H1 (cell line): ENCODE measurements at regions not wholly inside any gene's neighbourhood (a gene's known extent, or its start where the extent isn't known, plus 50 kb on each side); places are given as distances from the start of the nearest gene placed in this dataset.

ENCODE experiments used
- CTCF ChIA-PET: fragments of 300-600 bp; sonication (Branson Sonifier 250); formaldehyde crosslinking; loops from one replicate; lab custom pipeline; 2021; ENCODE audit not compliant: partially characterized antibody; lab: Charles Lee
- POLR2A ChIA-PET: fragments of 300-600 bp; sonication (Branson Sonifier 250); formaldehyde crosslinking; loops from one replicate; lab custom pipeline; 2021; ENCODE audit warnings: inconsistent platforms; ENCODE audit not compliant: partially characterized antibody; lab: Charles Lee
- DNase-seq, 2 experiments: peaks; one replicate each; pipeline versions ENCODE4 v3.0.0 to v3.0.0-alpha.2; 2010 to 2022; ENCODE audit warnings: low spot score in 2 of 2, low read depth in 1 of 2, mixed read lengths in 1 of 2
- FAIRE-seq: peaks from 2 replicates; lab custom pipeline; 2011; peaks lifted over from hg19 to GRCh38; lab: Jason Lieb, UNC
- H2AFZ ChIP-seq: 2 replicates; pipeline ENCODE4 v1.8.1; 2012; ENCODE audit warnings: low read length, inconsistent platforms
- H2AK5ac ChIP-seq: 2 replicates; pipeline ENCODE4 v1.6.1; 2013; ENCODE audit warnings: low read depth, low read length
- H2BK120ac ChIP-seq: replicated peaks from 2 replicates; pipeline ENCODE3; 2013; ENCODE audit warnings: low read depth, low read length, inconsistent platforms
- H2BK12ac ChIP-seq: 2 replicates; pipeline ENCODE4 v1.6.1; 2013; ENCODE audit warnings: low read depth, low read length
- H2BK15ac ChIP-seq: 2 replicates; pipeline ENCODE4 v1.6.1; 2013; ENCODE audit warnings: low read length
- H2BK20ac ChIP-seq: 2 replicates; pipeline ENCODE4 v1.6.1; 2013; ENCODE audit warnings: low read length
- H2BK5ac ChIP-seq: 2 replicates; pipeline ENCODE4 v1.6.1; 2013; ENCODE audit warnings: low read depth, low read length
- H3K14ac ChIP-seq: 2 replicates; pipeline ENCODE4 v1.6.1; 2013; ENCODE audit warnings: inconsistent platforms; ENCODE audit not compliant: insufficient read length
- H3K18ac ChIP-seq: 2 replicates; pipeline ENCODE4 v1.6.1; 2013; ENCODE audit warnings: low read length; ENCODE audit errors: extremely low read depth
- H3K23ac ChIP-seq: 2 replicates; pipeline ENCODE4 v1.6.1; 2013; ENCODE audit warnings: inconsistent platforms; ENCODE audit not compliant: insufficient read length
- H3K23me2 ChIP-seq: 2 replicates; pipeline ENCODE4 v1.6.1; 2013; ENCODE audit warnings: low read depth, low read length
- H3K27ac ChIP-seq: 2 replicates; pipeline ENCODE4 v1.6.1; 2011; ENCODE audit warnings: low read depth, low read length, inconsistent platforms
- H3K27me3 ChIP-seq, 4 experiments: replicated peaks in 1 of 4; 1 replicate in 1 of 4; 2 replicates in 3 of 4; pipeline versions ENCODE4 v1.6.1 to v1.8.1; 2011 to 2013; ENCODE audit warnings: low read length in 3 of 4, mild to moderate bottlenecking in 3 of 4, inconsistent platforms in 2 of 4, mixed read lengths in 2 of 4, moderate library complexity in 1 of 4; ENCODE audit not compliant: control insufficient read depth in 3 of 4, insufficient read depth in 3 of 4; ENCODE audit errors: extremely low read depth in 1 of 4
- H3K36me3 ChIP-seq, 4 experiments: 2 replicates each; pipeline versions ENCODE4 v1.6.1 to v1.8.1; 2011 to 2013; ENCODE audit warnings: mild to moderate bottlenecking in 4 of 4, low read length in 3 of 4, moderate library complexity in 2 of 4, control low read depth in 1 of 4, inconsistent platforms in 1 of 4; ENCODE audit not compliant: insufficient read depth in 4 of 4, control insufficient read depth in 2 of 4
- H3K4ac ChIP-seq: replicated peaks from 2 replicates; pipeline ENCODE3; 2013; ENCODE audit warnings: low read length, low read depth, mixed read lengths, inconsistent platforms; ENCODE audit not compliant: insufficient read length
- H3K4me1 ChIP-seq, 4 experiments: replicated peaks in 1 of 4; 1 replicate in 1 of 4; 2 replicates in 3 of 4; pipeline versions ENCODE4 v1.6.1 to v1.8.1; 2011 to 2013; ENCODE audit warnings: low read length in 3 of 4, inconsistent platforms in 2 of 4, mixed read lengths in 1 of 4; ENCODE audit not compliant: insufficient read depth in 4 of 4, control insufficient read depth in 3 of 4
- H3K4me2 ChIP-seq, 2 experiments: 2 replicates each; pipeline versions ENCODE4 v1.6.1 to v1.8.1; 2011 to 2013; ENCODE audit warnings: low read depth in 2 of 2, low read length in 2 of 2, control low read depth in 1 of 2, inconsistent platforms in 1 of 2, mild to moderate bottlenecking in 1 of 2; ENCODE audit not compliant: insufficient read depth in 1 of 2
- H3K4me3 ChIP-seq, 4 experiments: fragments of 200-600, 300-600 bp in 1 of 4; sonication (generic), shearing (Covaris generic), sonication (Bioruptor Twin) in 1 of 4; 2 replicates each; pipeline versions ENCODE4 v1.5.1 to v1.8.1; 2011 to 2016; ENCODE audit warnings: low read length in 4 of 4, low read depth in 3 of 4, control low read depth in 2 of 4, inconsistent platforms in 2 of 4, mild to moderate bottlenecking in 2 of 4, mixed read lengths in 1 of 4, moderate library complexity in 1 of 4; ENCODE audit not compliant: insufficient read depth in 2 of 4; ENCODE audit errors: extremely low read depth in 1 of 4
- H3K56ac ChIP-seq: replicated peaks from 2 replicates; pipeline ENCODE3; 2013; ENCODE audit warnings: low read depth, mild to moderate bottlenecking, mixed read lengths, low read length, inconsistent platforms; ENCODE audit not compliant: insufficient read length
- H3K79me1 ChIP-seq: 2 replicates; pipeline ENCODE4 v1.6.1; 2013; ENCODE audit warnings: low read depth, low read length, control low read depth
- H3K79me2 ChIP-seq, 2 experiments: 2 replicates each; pipeline versions ENCODE4 v1.6.1 to v1.8.1; 2012 to 2013; ENCODE audit warnings: low read length in 2 of 2, mild to moderate bottlenecking in 2 of 2, inconsistent platforms in 1 of 2; ENCODE audit not compliant: insufficient read depth in 2 of 2, control insufficient read depth in 1 of 2
- H3K9ac ChIP-seq, 4 experiments: replicated peaks in 1 of 4; 1 replicate in 1 of 4; 2 replicates in 3 of 4; pipeline versions ENCODE4 v1.6.1 to v1.8.1; 2011 to 2013; ENCODE audit warnings: low read depth in 3 of 4, low read length in 3 of 4, control low read depth in 2 of 4, mild to moderate bottlenecking in 2 of 4, moderate library complexity in 2 of 4, inconsistent platforms in 1 of 4; ENCODE audit errors: extremely low read depth in 1 of 4
- H3K9me3 ChIP-seq, 2 experiments: 2 replicates each; pipeline versions ENCODE4 v1.6.1 to v1.8.1; 2012 to 2013; ENCODE audit warnings: mild to moderate bottlenecking in 2 of 2, moderate library complexity in 2 of 2, control low read depth in 1 of 2, inconsistent platforms in 1 of 2, low read depth in 1 of 2, low read length in 1 of 2, mixed read lengths in 1 of 2; ENCODE audit not compliant: insufficient read depth in 2 of 2
- H4K20me1 ChIP-seq, 2 experiments: replicated peaks in 1 of 2; 2 replicates each; pipeline versions ENCODE3 to v1.8.1; 2011 to 2013; ENCODE audit warnings: inconsistent platforms in 2 of 2, low read length in 2 of 2, mild to moderate bottlenecking in 1 of 2; ENCODE audit not compliant: insufficient read depth in 2 of 2, control insufficient read depth in 1 of 2
- H4K5ac ChIP-seq: 2 replicates; pipeline ENCODE4 v1.6.1; 2013; ENCODE audit warnings: low read length, low read depth, mixed read lengths, inconsistent platforms; ENCODE audit not compliant: insufficient read length
- H4K8ac ChIP-seq: 2 replicates; pipeline ENCODE4 v1.8.0; 2013; ENCODE audit warnings: mild to moderate bottlenecking, moderate library complexity, low read length, inconsistent platforms; ENCODE audit not compliant: insufficient read depth; ENCODE audit errors: extremely low read depth
- H4K91ac ChIP-seq: replicated peaks from 2 replicates; pipeline ENCODE3; 2013; ENCODE audit warnings: low read length, mixed read lengths, inconsistent platforms; ENCODE audit not compliant: insufficient read length
- EP300 ChIP-seq, 2 experiments: IDR thresholded peaks; 1 replicate in 1 of 2; 2 replicates in 1 of 2; pipeline ENCODE4 v1.6.1; 2011 to 2012; ENCODE audit warnings: low read depth in 2 of 2, low read length in 2 of 2, mild to moderate bottlenecking in 2 of 2, borderline replicate concordance in 1 of 2, inconsistent platforms in 1 of 2, moderate library complexity in 1 of 2
- TEAD4 ChIP-seq: IDR thresholded peaks from 2 replicates; pipeline ENCODE4 v1.6.1; 2012; ENCODE audit warnings: low read depth, low read length, inconsistent platforms, mixed read lengths
- WGBS, 2 experiments: shearing (Covaris generic) in 1 of 2; methylation state at CpG; one replicate each; pipeline versions ENCODE4 v1.1.6 to v1.1.7; 2013 to 2015; ENCODE audit warnings: low lambda C conversion rate in 2 of 2, mixed read lengths in 2 of 2, inconsistent platforms in 1 of 2, low coverage in 1 of 2, missing lambda C conversion rate in 1 of 2; ENCODE audit not compliant: insufficient replicate concordance in 2 of 2, insufficient coverage in 1 of 2, insufficient read length in 1 of 2; ENCODE audit errors: extremely low coverage in 1 of 2, missing lambda C conversion rate in 1 of 2; 5-methylcytosine and 5-hydroxymethylcytosine counted together

DNA sequence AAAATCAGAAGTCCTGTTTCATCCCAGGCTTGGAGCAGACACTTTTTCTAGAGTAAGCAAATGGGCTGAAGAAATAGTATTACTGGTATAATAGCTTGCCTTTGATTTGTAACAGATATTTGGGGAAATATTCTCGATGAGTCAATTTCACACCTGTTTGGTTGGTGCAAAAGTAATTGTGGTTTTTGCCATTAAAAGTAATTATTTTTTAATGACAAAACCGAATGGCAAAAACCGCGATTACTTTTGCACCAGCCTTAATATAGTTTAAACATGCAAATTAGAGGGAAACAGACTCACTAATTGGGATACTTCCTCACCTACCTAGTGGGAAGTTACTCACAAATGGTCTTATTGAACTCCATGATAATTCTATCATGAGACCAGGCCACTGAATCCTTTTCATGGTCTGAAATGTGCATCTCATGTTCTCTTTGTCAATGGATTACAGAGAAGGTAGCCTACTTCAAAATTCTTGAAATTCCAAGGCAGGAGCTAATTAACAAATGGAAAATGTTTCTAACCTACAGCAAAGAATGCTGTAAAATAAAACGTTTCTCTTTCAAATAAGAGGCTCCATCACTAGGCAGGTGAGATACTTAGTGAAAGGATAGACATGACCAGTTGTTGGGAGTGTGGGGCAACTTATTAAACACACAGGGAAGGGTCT is 391.3 kb downstream of the EMP1 start:
- DNase-seq = no peak

More for the DNA sequence above, 391.3 kb downstream of the EMP1 start:
- H4K91ac ChIP-seq = no peak overlapping the region
- no peak overlapping the region for H4K5ac ChIP-seq
- H3K4me2 ChIP-seq = 0 out of 4 replicates have a peak overlapping the region, but pooled peaks of 1 of the 2 experiments have one; percentile 22
- no peak overlapping the region for H4K8ac ChIP-seq
- H2AFZ ChIP-seq = no peak overlapping the region
- H3K27me3 ChIP-seq = no peaks in the 10 kb centered on the region
- WGBS, 2 experiments = 67% methylated on average over 5 of the region's 5 CpGs; no CpG with 5 or more reads in 1 of the 2 experiments
- H3K36me3 ChIP-seq = no peaks in the 10 kb centered on the region
- no peak overlapping the region for H3K4me3 ChIP-seq
- no peak overlapping the region for H3K23ac ChIP-seq
- H3K9ac ChIP-seq = no peak overlapping the region
- H3K9me3 ChIP-seq = no peaks in the 10 kb centered on the region
- ChIA-PET POLR2A (no interaction called here), CTCF (interaction anchor here (1.0 kb wide), 1 partner anchor 64 kb away, joined by 5 read pairs; no protein-coding TSS in a partner anchor)
- TF ChIP-seq EP300 (IDR thresholded peaks at IDR 0.05; ENCODE audit: borderline replicate concordance in 1 of 2, low read depth in 2 of 2, low read length in 2 of 2) (no peak), TEAD4 (peak; percentile 89)
- H3K27ac ChIP-seq = no peak overlapping the region
- no peak for FAIRE-seq
- H3K18ac ChIP-seq = no peak overlapping the region
- no peaks in the 10 kb centered on the region for H3K79me1 ChIP-seq
- H3K79me2 ChIP-seq = no peaks in the 10 kb centered on the region
- H3K56ac ChIP-seq = no peak overlapping the region
- peak overlapping the region; percentile 28 for H2BK120ac ChIP-seq
- H3K14ac ChIP-seq = no peak overlapping the region
- H2BK15ac ChIP-seq = no peak overlapping the region
- no peak overlapping the region for H2BK12ac ChIP-seq
- peaks cover 0 to 12% (median 4%) of the 10 kb centered on the region in 4 experiments; a peak in 3 of 7 replicates for H3K4me1 ChIP-seq
- H3K23me2 ChIP-seq = no peaks in the 10 kb centered on the region
- H4K20me1 ChIP-seq = no peaks in the 10 kb centered on the region
- no peak overlapping the region for H3K4ac ChIP-seq
- no peak overlapping the region for H2AK5ac ChIP-seq
- no peak overlapping the region; the same call in 1 of the 2 replicates for H2BK5ac ChIP-seq
- no peak overlapping the region for H2BK20ac ChIP-seq
